Peyer's patch (tissue), 4 donors: ENCODE measurements at regions not wholly inside any gene's neighbourhood (a gene's known extent, or its start where the extent isn't known, plus 50 kb on each side); places are given as distances from the start of the nearest gene placed in this dataset.

Experiments used
- CTCF ChIP-seq, 6 experiments: fragments of 450-650 bp in 4 of 6; fragments of 200-600 bp in 2 of 6; sonication (generic) in 1 of 6; IDR thresholded peaks; one replicate each; pipeline ENCODE4 v1.5.1; 2017 to 2019; ENCODE audit warnings: antibody characterized with exemption in 6 of 6, mild to moderate bottlenecking in 3 of 6, moderate library complexity in 1 of 6
- POLR2A ChIP-seq, 2 donors: fragments of 450-650 bp; IDR thresholded peaks; one replicate each; pipeline ENCODE4 v1.5.1; 2017; ENCODE audit warnings: antibody characterized with exemption in 2 of 2, mild to moderate bottlenecking in 2 of 2, moderate library complexity in 2 of 2

GRCh38 chr12:83244001-83244400 lies 557.3 kb downstream of the TMTC2 start:
- no peak for TF ChIP-seq CTCF (IDR thresholded peaks at IDR 0.05)
- TF ChIP-seq POLR2A (IDR thresholded peaks at IDR 0.05) = no peak
